Heart right ventricle (tissue), 16 donors: ENCODE measurements at regions not wholly inside any gene's neighbourhood (a gene's known extent, or its start where the extent isn't known, plus 50 kb on each side); places are given as distances from the start of the nearest gene placed in this dataset.

ENCODE experiments used
- ATAC-seq, 8 donors: fragments of 200-7000 bp; cut with Tn5 transposase; one replicate each; pipeline ENCODE4 v1.9.1; 2020; ENCODE audit warnings: mild to moderate bottlenecking in 8 of 8, moderate library complexity in 8 of 8, moderate number of reproducible peaks in 1 of 8
- DNase-seq, 2 donors: peaks; one replicate each; pipeline ENCODE4 v3.0.0-alpha.2; 2020
- H3K27ac ChIP-seq, 10 donors: fragments of 200-600 bp; sonication (generic) in 2 of 10; one replicate each; pipeline versions ENCODE4 v1.5.0 to v1.8.0; 2020 to 2022; ENCODE audit warnings: mild to moderate bottlenecking in 3 of 10
- H3K27me3 ChIP-seq, 7 donors: fragments of 200-600 bp; one replicate each; pipeline ENCODE4 v1.8.0; 2021 to 2022; ENCODE audit warnings: mild to moderate bottlenecking in 2 of 7
- H3K36me3 ChIP-seq, 9 donors: fragments of 200-600 bp; sonication (generic) in 1 of 9; one replicate each; pipeline versions ENCODE4 v1.5.0 to v1.8.0; 2020 to 2022; ENCODE audit warnings: mild to moderate bottlenecking in 2 of 9
- H3K4me1 ChIP-seq, 9 donors: fragments of 200-600 bp; sonication (generic) in 1 of 9; one replicate each; pipeline versions ENCODE4 v1.5.0 to v1.8.0; 2020 to 2022; ENCODE audit warnings: mild to moderate bottlenecking in 4 of 9
- H3K4me3 ChIP-seq, 10 donors: fragments of 200-600 bp; sonication (generic) in 2 of 10; one replicate each; pipeline versions ENCODE4 v1.5.0 to v1.8.0; 2020 to 2022; ENCODE audit warnings: mild to moderate bottlenecking in 7 of 10, moderate library complexity in 2 of 10
- H3K9me3 ChIP-seq, 11 donors: fragments of 200-600 bp in 10 of 11; sonication (generic) in 2 of 11; one replicate each; pipeline versions ENCODE4 v1.5.0 to v1.8.0; 2013 to 2022; ENCODE audit warnings: mild to moderate bottlenecking in 2 of 11, control low read depth in 1 of 11, moderate library complexity in 1 of 11
- CTCF ChIP-seq, 9 donors: fragments of 200-600 bp; sonication (generic) in 2 of 9; IDR thresholded peaks; one replicate each; pipeline versions ENCODE4 v1.5.0 to v1.8.0; 2021 to 2022; ENCODE audit warnings: antibody characterized with exemption in 9 of 9, mild to moderate bottlenecking in 5 of 9, moderate library complexity in 1 of 9
- WGBS, 2 donors: extraction: QIAGEN DNeasy Blood & Tissue Kit; methylation state at CpG; one replicate each; pipeline ENCODE4 v1.1.7; 2013; ENCODE audit warnings: inconsistent platforms in 1 of 2; 5-methylcytosine and 5-hydroxymethylcytosine counted together
- intact Hi-C, 10 donors: fragments of 100-400 bp; cut with DNase I; formaldehyde crosslinking; loops; one replicate each; pipeline versions ENCODE4 v1.11.1 to v1.14.2; 2022
- donor health status: Arrhythmogenic right ventricular cardiomyopathy.
- donor health status: ischemic (EF 13 %, LVEDD 7.1; RV severe dilation, severe dysfunction).
- donor health status: healthy with polysubstance abuse.
- donor health status: DM: no; HTN: yes; CAD: no.
- donor health status: DM: no; HTN: no; CAD: no.
- donor health status: ischemic (EF 25% LVEDD 6.9; RV normal size, moderate dysfunction).
- donor health status: ischemic (EF 25% LVEDD 5.7; RV mildly dilated, moderate dysfunction).
- donor health status: healthy.
- donor health status: DM: yes; HTN: yes; CAD: no.
- donor health status: Ischemic cardiomyopathy.
- donor health status: ischemic (EF 35%, LVEDD 5.7; RV mildly dilated, moderate dysfunction).
- donor health status: nonischemic (EF 11% LVEDD 7.7; RV severe dilation, severe dysfunction).
- donor health status: DM: yes; HTN: yes; CAD: no.
- donor health status: PGD.
- donor health status: ischemic (EF 29% LVEDD 5.4; RV normal size, mild dysfunction).
- donor health status: nonischemic (EF 23%, LVEDD 6.1; RV moderate dilation, normal function).

DNA sequence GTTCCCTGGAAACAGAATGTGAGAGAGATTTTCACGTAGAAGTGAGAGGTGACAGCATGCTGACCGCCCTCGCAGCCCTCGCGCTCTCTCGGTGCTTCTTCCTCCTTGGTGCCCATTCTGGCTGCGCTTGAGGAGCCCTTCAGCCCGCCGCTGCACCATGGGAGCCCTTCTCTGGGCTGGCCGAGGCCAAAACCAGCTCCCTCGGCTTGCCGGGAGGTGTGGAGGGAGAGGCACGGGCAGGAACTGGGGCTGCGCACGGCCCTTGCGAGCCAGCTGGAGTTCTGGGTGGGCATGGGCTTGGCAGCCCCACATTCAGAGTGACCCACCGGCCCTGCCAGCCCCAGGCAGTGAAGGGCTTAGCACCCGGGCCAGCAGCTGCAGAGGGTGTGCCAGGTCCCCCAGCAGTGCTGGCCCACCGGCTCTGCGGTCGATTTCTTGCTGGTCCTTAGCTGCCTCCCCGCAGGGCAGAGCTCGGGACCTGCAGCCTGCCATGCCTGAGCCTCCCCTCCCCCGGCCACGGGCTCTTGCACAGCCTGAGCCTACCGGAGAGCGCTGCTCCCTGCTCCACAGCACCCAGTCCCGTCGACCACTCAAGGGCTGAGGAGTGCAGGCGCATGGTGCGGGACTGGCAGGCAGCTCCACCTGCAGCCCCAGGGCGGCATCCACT is 888.7 kb upstream of the ZWINT start:
- no peak for TF ChIP-seq CTCF (IDR thresholded peaks at IDR 0.05)
- ATAC-seq = no peak

GRCh38 chr10:57247271-57247670 is 886.2 kb upstream of the ZWINT start:
- Histone ChIP-seq H3K36me3 (no peaks in the 10 kb centered on the region), H3K4me3 (no peak overlapping the region), H3K27ac (no peak overlapping the region), H3K27me3 (no peaks in the 10 kb centered on the region), H3K4me1 (no peaks in the 10 kb centered on the region), H3K9me3 (peaks cover 0 to 8% (median 0%) of the 10 kb centered on the region in 11 donors)
- intact Hi-C loops = no loop called here
- DNase-seq = no peak
- no peak for ATAC-seq
- no peak for TF ChIP-seq CTCF (IDR thresholded peaks at IDR 0.05)
- 50 to 56% methylated on average over 4 of the region's 4 CpGs for WGBS, 2 donors

More for the DNA sequence above, 888.7 kb upstream of the ZWINT start:
- H3K27me3 ChIP-seq = no peaks in the 10 kb centered on the region
- H3K36me3 ChIP-seq = no peaks in the 10 kb centered on the region
- no peaks in the 10 kb centered on the region for H3K4me1 ChIP-seq
- 91 to 94% methylated on average over 28 to 32 of the region's 32 CpGs for WGBS, 2 donors
- H3K9me3 ChIP-seq = peaks cover 0 to 8% (median 0%) of the 10 kb centered on the region in 11 donors
- no peak for DNase-seq
- H3K27ac ChIP-seq = no peak overlapping the region
- intact Hi-C loops = no loop called here
- H3K4me3 ChIP-seq = no peak overlapping the region

DNA sequence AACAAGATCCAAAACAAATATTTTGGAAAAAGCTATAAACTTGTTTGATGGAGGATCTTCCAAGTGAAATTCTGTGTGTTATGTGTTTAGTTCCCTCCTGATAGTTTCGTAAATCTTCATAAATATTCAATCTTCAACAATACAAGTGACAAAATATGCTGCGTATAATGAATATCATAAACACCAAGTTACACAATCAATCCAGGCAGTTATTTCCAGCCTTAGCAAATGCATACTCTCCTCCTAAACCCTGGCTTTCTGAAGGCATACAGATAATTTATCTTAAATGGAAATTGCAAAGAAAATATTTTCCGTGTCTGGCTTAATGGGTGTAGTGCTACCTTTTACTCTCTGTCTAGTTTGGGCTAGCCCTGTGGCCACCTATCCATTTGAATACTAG is 864.9 kb upstream of the ZWINT start:
- no peak for ATAC-seq
- no peak for DNase-seq
- no peak for TF ChIP-seq CTCF (IDR thresholded peaks at IDR 0.05)
- Histone ChIP-seq H3K27me3 (no peaks in the 10 kb centered on the region), H3K36me3 (no peaks in the 10 kb centered on the region), H3K4me1 (no peaks in the 10 kb centered on the region), H3K9me3 (peaks cover 0 to 36% (median 15%) of the 10 kb centered on the region in 11 donors), H3K4me3 (no peak overlapping the region), H3K27ac (no peak overlapping the region)
- intact Hi-C loops = no loop called here
- 75 to 76% methylated on average over 3 of the region's 3 CpGs for WGBS, 2 donors

DNA sequence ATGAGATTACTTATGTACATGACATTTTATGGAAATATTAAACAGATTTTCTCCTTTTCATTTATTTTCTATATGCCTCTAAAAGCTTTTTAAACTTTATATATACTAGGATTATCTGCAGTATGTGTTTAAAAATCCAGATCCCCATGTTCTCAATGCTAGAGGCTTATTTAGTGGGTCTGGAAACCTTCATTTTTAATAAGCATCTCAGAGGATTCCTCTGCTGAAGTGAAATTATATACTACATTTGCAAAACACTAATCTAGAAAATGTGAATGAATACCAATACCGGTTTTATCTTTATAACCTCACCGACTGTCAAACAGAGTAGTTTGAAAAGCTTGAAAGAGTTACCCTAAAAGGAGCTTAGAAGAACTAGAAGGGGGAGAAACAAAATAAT is 863.8 kb upstream of the ZWINT start:
- ATAC-seq = no peak
- H3K9me3 ChIP-seq = peaks cover 0 to 25% (median 9%) of the 10 kb centered on the region in 11 donors
- H3K4me3 ChIP-seq = no peak overlapping the region
- H3K36me3 ChIP-seq = no peaks in the 10 kb centered on the region
- no peaks in the 10 kb centered on the region for H3K4me1 ChIP-seq
- no peak for DNase-seq
- intact Hi-C loops = no loop called here
- no peak overlapping the region for H3K27ac ChIP-seq
- TF ChIP-seq CTCF (IDR thresholded peaks at IDR 0.05) = no peak
- no peaks in the 10 kb centered on the region for H3K27me3 ChIP-seq
- WGBS, 2 donors = 42 to 46% methylated on average over 2 of the region's 2 CpGs
